Heart right ventricle (tissue), 16 donors: ENCODE measurements at regions not wholly inside any gene's neighbourhood (a gene's known extent, or its start where the extent isn't known, plus 50 kb on each side); places are given as distances from the start of the nearest gene placed in this dataset.
"Not testable (repeated sequence)": the region's sequence is repeated elsewhere in the genome, so short reads cannot be mapped to it uniquely, and the experiment has no call there.

ENCODE experiments used
- ATAC-seq, 8 donors: fragments of 200-7000 bp; cut with Tn5 transposase; one replicate each; pipeline ENCODE4 v1.9.1; 2020; ENCODE audit warnings: mild to moderate bottlenecking in 8 of 8, moderate library complexity in 8 of 8, moderate number of reproducible peaks in 1 of 8
- DNase-seq, 2 donors: peaks; one replicate each; pipeline ENCODE4 v3.0.0-alpha.2; 2020
- H3K27ac ChIP-seq, 10 donors: fragments of 200-600 bp; sonication (generic) in 2 of 10; one replicate each; pipeline versions ENCODE4 v1.5.0 to v1.8.0; 2020 to 2022; ENCODE audit warnings: mild to moderate bottlenecking in 3 of 10
- H3K27me3 ChIP-seq, 7 donors: fragments of 200-600 bp; one replicate each; pipeline ENCODE4 v1.8.0; 2021 to 2022; ENCODE audit warnings: mild to moderate bottlenecking in 2 of 7
- H3K36me3 ChIP-seq, 9 donors: fragments of 200-600 bp; sonication (generic) in 1 of 9; one replicate each; pipeline versions ENCODE4 v1.5.0 to v1.8.0; 2020 to 2022; ENCODE audit warnings: mild to moderate bottlenecking in 2 of 9
- H3K4me1 ChIP-seq, 9 donors: fragments of 200-600 bp; sonication (generic) in 1 of 9; one replicate each; pipeline versions ENCODE4 v1.5.0 to v1.8.0; 2020 to 2022; ENCODE audit warnings: mild to moderate bottlenecking in 4 of 9
- H3K4me3 ChIP-seq, 10 donors: fragments of 200-600 bp; sonication (generic) in 2 of 10; one replicate each; pipeline versions ENCODE4 v1.5.0 to v1.8.0; 2020 to 2022; ENCODE audit warnings: mild to moderate bottlenecking in 7 of 10, moderate library complexity in 2 of 10
- H3K9me3 ChIP-seq, 11 donors: fragments of 200-600 bp in 10 of 11; sonication (generic) in 2 of 11; one replicate each; pipeline versions ENCODE4 v1.5.0 to v1.8.0; 2013 to 2022; ENCODE audit warnings: mild to moderate bottlenecking in 2 of 11, control low read depth in 1 of 11, moderate library complexity in 1 of 11
- WGBS, 2 donors: extraction: QIAGEN DNeasy Blood & Tissue Kit; methylation state at CpG; one replicate each; pipeline ENCODE4 v1.1.7; 2013; ENCODE audit warnings: inconsistent platforms in 1 of 2; 5-methylcytosine and 5-hydroxymethylcytosine counted together
- intact Hi-C, 10 donors: fragments of 100-400 bp; cut with DNase I; formaldehyde crosslinking; loops; one replicate each; pipeline versions ENCODE4 v1.11.1 to v1.14.2; 2022
- TF ChIP-seq, protein P1 (sequence below), 9 donors: fragments of 200-600 bp; sonication (generic) in 2 of 9; IDR thresholded peaks; one replicate each; pipeline versions ENCODE4 v1.5.0 to v1.8.0; 2021 to 2022; ENCODE audit warnings: antibody characterized with exemption in 9 of 9, mild to moderate bottlenecking in 5 of 9, moderate library complexity in 1 of 9
- donor health status: Arrhythmogenic right ventricular cardiomyopathy.
- donor health status: ischemic (EF 13 %, LVEDD 7.1; RV severe dilation, severe dysfunction).
- donor health status: healthy with polysubstance abuse.
- donor health status: DM: no; HTN: yes; CAD: no.
- donor health status: DM: no; HTN: no; CAD: no.
- donor health status: ischemic (EF 25% LVEDD 6.9; RV normal size, moderate dysfunction).
- donor health status: ischemic (EF 25% LVEDD 5.7; RV mildly dilated, moderate dysfunction).
- donor health status: healthy.
- donor health status: DM: yes; HTN: yes; CAD: no.
- donor health status: Ischemic cardiomyopathy.
- donor health status: ischemic (EF 35%, LVEDD 5.7; RV mildly dilated, moderate dysfunction).
- donor health status: nonischemic (EF 11% LVEDD 7.7; RV severe dilation, severe dysfunction).
- donor health status: DM: yes; HTN: yes; CAD: no.
- donor health status: PGD.
- donor health status: ischemic (EF 29% LVEDD 5.4; RV normal size, mild dysfunction).
- donor health status: nonischemic (EF 23%, LVEDD 6.1; RV moderate dilation, normal function).

DNA sequence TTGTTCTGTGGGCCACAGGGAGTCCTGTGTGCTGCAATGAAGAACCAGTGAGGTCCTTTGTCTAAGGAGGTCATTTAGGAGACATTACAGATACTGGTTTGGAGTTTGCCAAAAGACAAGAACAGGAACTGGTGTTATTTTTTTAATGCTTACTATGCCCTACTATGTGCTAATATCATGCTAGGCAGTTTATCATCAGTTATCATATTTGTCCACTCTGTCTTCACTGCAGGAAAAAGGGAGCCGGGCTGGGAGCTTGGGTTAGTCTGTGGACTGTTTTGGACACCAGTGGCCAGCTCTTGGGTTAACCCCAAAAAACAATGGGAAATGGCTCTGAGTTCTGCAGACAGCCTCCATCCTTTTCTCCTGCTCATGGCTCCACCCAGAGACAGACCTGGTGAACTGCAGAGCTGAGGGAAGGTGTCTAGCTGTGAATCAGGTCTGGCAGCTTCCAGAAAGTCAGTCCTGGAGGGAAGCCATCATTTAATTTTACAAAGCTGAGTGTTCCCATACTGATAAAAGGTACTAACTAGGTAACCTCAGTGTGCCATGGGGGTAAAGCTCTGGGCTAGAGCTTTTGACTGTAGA lies 101.2 kb upstream of the ZNF746 start:
- ATAC-seq = peak; percentile 35 to 66 (median 64)
- no peak for DNase-seq

DNA sequence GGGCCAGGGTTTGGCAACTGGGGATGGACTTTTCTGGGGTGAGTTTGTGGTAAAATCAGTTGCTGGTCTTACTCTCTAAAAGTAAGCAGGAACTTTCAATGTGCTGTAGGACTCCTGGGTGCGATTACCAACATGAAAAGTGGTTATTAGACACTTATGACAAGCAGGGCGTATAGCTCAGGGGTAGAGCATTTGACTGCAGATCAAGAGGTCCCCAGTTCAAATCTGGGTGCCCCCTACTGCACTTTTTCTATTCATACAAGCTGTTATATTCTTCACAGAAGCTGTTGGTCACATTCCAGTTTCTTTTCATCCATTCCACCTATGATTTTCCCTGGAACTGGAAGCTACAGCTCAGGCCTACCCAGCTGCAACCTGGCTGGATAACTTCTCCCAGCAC lies 100.2 kb upstream of the ZNF746 start:
- WGBS, 2 donors = 95 to 97% methylated on average over 2 of the region's 2 CpGs
- H3K27me3 ChIP-seq, H3K27ac ChIP-seq, ATAC-seq, DNase-seq, H3K4me3 ChIP-seq, intact Hi-C loops, H3K9me3 ChIP-seq: not testable (repeated sequence)
- H3K4me1 ChIP-seq = peaks cover 0 to 25% (median 10%) of the 10 kb centered on the region in 9 donors
- peaks cover 0 to 87% (median 6%) of the 10 kb centered on the region in 9 donors for H3K36me3 ChIP-seq

More for the DNA sequence above, 101.2 kb upstream of the ZNF746 start:
- H3K36me3 ChIP-seq = peaks cover 0 to 89% (median 6%) of the 10 kb centered on the region in 9 donors
- H3K4me1 ChIP-seq = peaks cover 0 to 25% (median 10%) of the 10 kb centered on the region in 9 donors
- intact Hi-C loops = no loop called here
- no peaks in the 10 kb centered on the region for H3K27me3 ChIP-seq
- no peak overlapping the region for H3K4me3 ChIP-seq
- H3K9me3 ChIP-seq = no peaks in the 10 kb centered on the region
- H3K27ac ChIP-seq = no peak overlapping the region
- WGBS, 2 donors = 80 to 83% methylated on average over 1 of the region's 1 CpG
- TF ChIP-seq, protein P1, sequence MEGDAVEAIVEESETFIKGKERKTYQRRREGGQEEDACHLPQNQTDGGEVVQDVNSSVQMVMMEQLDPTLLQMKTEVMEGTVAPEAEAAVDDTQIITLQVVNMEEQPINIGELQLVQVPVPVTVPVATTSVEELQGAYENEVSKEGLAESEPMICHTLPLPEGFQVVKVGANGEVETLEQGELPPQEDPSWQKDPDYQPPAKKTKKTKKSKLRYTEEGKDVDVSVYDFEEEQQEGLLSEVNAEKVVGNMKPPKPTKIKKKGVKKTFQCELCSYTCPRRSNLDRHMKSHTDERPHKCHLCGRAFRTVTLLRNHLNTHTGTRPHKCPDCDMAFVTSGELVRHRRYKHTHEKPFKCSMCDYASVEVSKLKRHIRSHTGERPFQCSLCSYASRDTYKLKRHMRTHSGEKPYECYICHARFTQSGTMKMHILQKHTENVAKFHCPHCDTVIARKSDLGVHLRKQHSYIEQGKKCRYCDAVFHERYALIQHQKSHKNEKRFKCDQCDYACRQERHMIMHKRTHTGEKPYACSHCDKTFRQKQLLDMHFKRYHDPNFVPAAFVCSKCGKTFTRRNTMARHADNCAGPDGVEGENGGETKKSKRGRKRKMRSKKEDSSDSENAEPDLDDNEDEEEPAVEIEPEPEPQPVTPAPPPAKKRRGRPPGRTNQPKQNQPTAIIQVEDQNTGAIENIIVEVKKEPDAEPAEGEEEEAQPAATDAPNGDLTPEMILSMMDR (IDR thresholded peaks at IDR 0.05) = peak in 7 of 9 donors; percentile 21 to 56 (median 52)

DNA sequence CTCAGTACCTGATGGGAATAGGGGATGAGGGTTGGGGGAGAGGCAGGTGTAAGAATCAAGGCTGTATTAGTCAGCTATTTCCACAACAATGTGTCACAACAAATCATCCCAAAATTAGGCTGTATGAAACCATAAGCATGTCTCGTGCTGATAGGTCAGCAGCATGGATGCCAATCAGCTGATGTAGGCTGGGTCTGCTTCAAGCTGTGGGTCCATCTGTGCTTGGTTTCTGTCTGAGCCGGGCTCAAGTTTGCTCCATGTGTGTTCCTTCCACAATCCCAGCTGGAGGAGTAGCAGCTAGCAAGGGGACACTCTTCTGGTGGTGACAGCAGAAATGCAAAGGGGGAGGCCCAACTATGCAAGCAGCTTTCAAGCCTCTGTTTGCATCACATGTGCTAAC lies 97.9 kb upstream of the ZNF746 start:
- WGBS, 2 donors = 57 to 80% methylated on average over 2 of the region's 2 CpGs
- TF ChIP-seq, protein P1 (IDR thresholded peaks at IDR 0.05) = no peak
- H3K9me3 ChIP-seq = no peaks in the 10 kb centered on the region
- ATAC-seq (no peak), DNase-seq (no peak)
- H3K4me1 ChIP-seq = peaks cover 0 to 17% (median 7%) of the 10 kb centered on the region in 9 donors
- H3K27me3 ChIP-seq = no peaks in the 10 kb centered on the region
- intact Hi-C loops = no loop called here
- no peak overlapping the region for H3K4me3 ChIP-seq
- H3K27ac ChIP-seq = no peak overlapping the region
- H3K36me3 ChIP-seq = peaks cover 0 to 87% (median 6%) of the 10 kb centered on the region in 9 donors

DNA sequence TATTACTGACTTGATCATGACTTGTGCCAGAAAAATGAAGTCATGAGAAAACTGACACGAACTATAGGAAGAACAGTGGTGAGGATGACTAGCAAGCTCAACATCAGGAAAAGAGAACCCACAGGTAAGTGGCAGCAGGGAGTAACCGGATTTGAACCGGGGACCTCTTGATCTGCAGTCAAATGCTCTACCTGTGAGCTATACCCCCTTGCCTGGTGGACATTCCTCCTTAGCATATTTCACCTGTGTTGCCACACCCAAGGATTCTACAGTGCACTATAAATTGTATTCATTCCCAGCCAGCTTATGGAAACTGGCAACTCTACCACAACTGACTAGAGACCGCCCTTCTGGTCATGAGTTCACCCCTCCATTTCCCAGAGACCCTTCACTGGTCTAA lies 97.5 kb upstream of the ZNF746 start:
- peaks cover 0 to 12% (median 7%) of the 10 kb centered on the region in 9 donors for H3K4me1 ChIP-seq
- no peaks in the 10 kb centered on the region for H3K27me3 ChIP-seq
- H3K9me3 ChIP-seq = no peaks in the 10 kb centered on the region
- no peak overlapping the region for H3K4me3 ChIP-seq
- DNase-seq (no peak), ATAC-seq (no peak)
- TF ChIP-seq, protein P1 (IDR thresholded peaks at IDR 0.05) = no peak
- peaks cover 0 to 90% (median 6%) of the 10 kb centered on the region in 9 donors for H3K36me3 ChIP-seq
- no peak overlapping the region for H3K27ac ChIP-seq
- WGBS, 2 donors = 97 to 98% methylated on average over 4 of the region's 4 CpGs
- intact Hi-C loops = no loop called here

DNA sequence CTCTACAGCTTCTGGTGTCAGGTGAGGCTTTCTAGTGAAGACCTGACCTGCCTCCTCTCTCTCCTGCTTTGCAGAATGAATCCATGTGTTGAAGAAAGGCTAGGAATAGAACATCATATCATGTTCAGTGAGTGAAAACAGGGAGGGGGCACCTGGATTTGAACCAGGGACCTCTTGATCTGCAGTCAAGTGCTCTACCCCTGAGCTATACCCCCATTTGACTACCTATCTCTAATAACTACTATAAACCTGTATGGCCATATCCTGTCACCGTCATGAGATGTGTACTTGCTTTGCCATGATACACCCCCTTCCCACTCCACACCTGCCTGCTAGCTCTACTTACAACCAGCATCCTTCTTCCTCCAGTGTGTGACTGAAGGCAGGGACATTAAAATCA lies 91.3 kb upstream of the ZNF746 start:
- intact Hi-C loops = no loop called here
- H3K4me3 ChIP-seq = no peak overlapping the region
- no peaks in the 10 kb centered on the region for H3K27me3 ChIP-seq
- TF ChIP-seq, protein P1 (IDR thresholded peaks at IDR 0.05) = no peak
- WGBS, 2 donors = 75 to 94% methylated on average over 1 of the region's 1 CpG
- H3K36me3 ChIP-seq = peaks cover 0 to 94% (median 22%) of the 10 kb centered on the region in 9 donors
- H3K9me3 ChIP-seq = peaks cover 0 to 6% (median 0%) of the 10 kb centered on the region in 11 donors
- ATAC-seq (no peak), DNase-seq (no peak)
- no peak overlapping the region for H3K27ac ChIP-seq
- H3K4me1 ChIP-seq = peaks cover 0 to 4% (median 0%) of the 10 kb centered on the region in 9 donors
